Suprapubic skin (tissue), 4 donors: ENCODE measurements at regions not wholly inside any gene's neighbourhood (a gene's known extent, or its start where the extent isn't known, plus 50 kb on each side); places are given as distances from the start of the nearest gene placed in this dataset.
"Not testable (repeated sequence)": the region's sequence is repeated elsewhere in the genome, so short reads cannot be mapped to it uniquely, and the experiment has no call there.

ENCODE experiments used
- DNase-seq, 2 donors: peaks; one replicate each; pipeline ENCODE4 v3.0.0-alpha.2; 2019; ENCODE audit warnings: low spot score in 2 of 2
- H3K27ac ChIP-seq: fragments of 200-600 bp; sonication (generic); one replicate; pipeline ENCODE4 v1.5.1; 2019
- H3K27me3 ChIP-seq: fragments of 200-600 bp; sonication (generic); one replicate; pipeline ENCODE4 v1.5.1; 2019
- H3K36me3 ChIP-seq: fragments of 200-600 bp; sonication (generic); one replicate; pipeline ENCODE4 v1.5.1; 2019
- H3K4me1 ChIP-seq: fragments of 200-600 bp; sonication (generic); one replicate; pipeline ENCODE4 v1.5.1; 2019
- H3K4me3 ChIP-seq: fragments of 200-600 bp; sonication (generic); one replicate; pipeline ENCODE4 v1.5.1; 2019; ENCODE audit warnings: mild to moderate bottlenecking
- H3K9me3 ChIP-seq: fragments of 200-600 bp; sonication (generic); one replicate; pipeline ENCODE4 v1.5.1; 2019
- EP300 ChIP-seq: sonication (generic); formaldehyde crosslinking; IDR thresholded peaks from one replicate; pipeline ENCODE4 v1.6.1; 2017; ENCODE audit warnings: antibody characterized with exemption
- POLR2A ChIP-seq, 2 donors: fragments of 450-650 bp; IDR thresholded peaks; one replicate each; pipeline ENCODE4 v1.6.1; 2017; ENCODE audit warnings: antibody characterized with exemption in 2 of 2, mild to moderate bottlenecking in 2 of 2, moderate library complexity in 2 of 2
- POLR2AphosphoS5 ChIP-seq, 3 donors: sonication (generic); formaldehyde crosslinking; IDR thresholded peaks; one replicate each; pipeline ENCODE4 v1.6.1; 2017; ENCODE audit warnings: antibody characterized with exemption in 3 of 3
- WGBS: methylation state at CpG from one replicate; pipeline ENCODE4 v1.1.5; 2018; 5-methylcytosine and 5-hydroxymethylcytosine counted together
- TF ChIP-seq, protein P1 (sequence below), 2 donors: fragments of 200-600 bp in 1 of 2; fragments of 450-650 bp in 1 of 2; sonication (generic) in 1 of 2; IDR thresholded peaks; one replicate each; pipeline ENCODE4 v1.5.1; 2016 to 2019; ENCODE audit warnings: antibody characterized with exemption in 2 of 2, mild to moderate bottlenecking in 1 of 2, moderate library complexity in 1 of 2

DNA sequence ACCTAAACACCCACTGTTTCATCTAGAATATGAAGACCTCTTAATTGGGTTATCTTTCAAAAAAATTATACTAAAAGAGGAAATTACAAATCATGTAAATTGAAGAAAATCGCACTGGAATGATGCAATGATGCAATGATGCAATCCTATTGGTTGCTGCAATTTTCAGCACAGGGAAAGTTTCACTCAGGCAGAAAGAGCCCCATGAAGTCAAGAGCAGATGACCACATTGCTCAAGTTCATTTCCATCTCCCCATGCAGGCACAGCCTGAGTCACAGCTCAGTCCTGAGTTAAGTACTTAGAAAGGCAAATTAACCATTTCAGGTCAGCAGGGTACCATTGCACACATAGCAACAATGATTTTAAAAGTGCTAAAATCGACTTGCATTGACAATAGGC, 180.3 kb upstream of the MYO3A start:
- no peaks in the 10 kb centered on the region for H3K36me3 ChIP-seq
- 50% methylated on average over 2 of the region's 2 CpGs for WGBS

DNA sequence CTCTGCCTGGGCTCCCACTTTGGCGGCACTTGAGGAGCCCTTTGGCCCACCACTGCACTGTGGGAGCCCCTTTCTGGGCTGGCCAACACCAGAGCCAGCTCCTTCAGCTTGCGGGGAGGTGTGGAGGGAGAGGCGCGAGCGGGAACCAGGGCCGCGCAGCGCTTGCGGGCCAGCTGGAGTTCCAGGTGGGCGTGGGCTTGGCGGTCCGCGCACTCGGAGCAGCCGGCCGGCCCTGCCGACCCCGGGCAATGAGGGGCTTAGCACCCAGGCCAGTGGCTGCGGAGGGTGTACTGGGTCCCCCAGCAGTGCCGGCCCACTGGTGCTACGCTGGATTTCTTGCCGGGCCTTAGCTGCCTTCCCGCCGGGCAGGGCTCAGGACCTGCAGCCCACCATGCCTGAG, 178.2 kb upstream of the MYO3A start:
- DNase-seq, H3K36me3 ChIP-seq, H3K9me3 ChIP-seq, H3K27me3 ChIP-seq, H3K4me3 ChIP-seq, H3K27ac ChIP-seq, H3K4me1 ChIP-seq: not testable (repeated sequence)
- WGBS: 99% methylated on average over 8 of the region's 24 CpGs

More for the DNA sequence above, 180.3 kb upstream of the MYO3A start:
- Histone ChIP-seq H3K4me1 (no peaks in the 10 kb centered on the region), H3K4me3 (no peak overlapping the region), H3K27ac (no peak overlapping the region), H3K9me3 (no peaks in the 10 kb centered on the region), H3K27me3 (no peaks in the 10 kb centered on the region)
- DNase-seq: no peak
- no peak for TF ChIP-seq POLR2AphosphoS5 (IDR thresholded peaks at IDR 0.05)

DNA sequence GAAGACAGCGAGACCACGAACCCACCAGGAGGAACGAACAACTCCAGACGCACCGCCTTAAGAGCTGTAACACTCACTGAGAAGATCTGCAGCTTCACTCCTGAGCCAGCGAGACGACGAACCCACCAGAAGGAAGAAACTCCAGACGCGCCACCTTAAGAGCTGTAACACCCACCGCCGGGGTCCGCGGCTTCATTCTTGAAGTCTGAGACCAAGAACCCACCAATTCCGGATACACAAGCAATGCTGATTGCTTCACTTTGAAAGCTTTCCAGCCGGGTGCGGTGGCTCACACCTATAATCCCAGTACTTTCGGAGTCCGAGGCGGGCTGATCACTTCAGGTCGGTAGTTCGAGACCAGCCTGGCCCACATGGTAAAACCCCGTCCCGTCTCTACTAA, 177.2 kb upstream of the MYO3A start:
- Histone ChIP-seq H3K27me3 (no peaks in the 10 kb centered on the region), H3K9me3 (no peaks in the 10 kb centered on the region), H3K36me3 (no peaks in the 10 kb centered on the region), H3K27ac (no peak overlapping the region), H3K4me3 (no peak overlapping the region), H3K4me1 (no peaks in the 10 kb centered on the region)
- DNase-seq: no peak
- WGBS: 95% methylated on average over 23 of the region's 24 CpGs
- TF ChIP-seq POLR2A (IDR thresholded peaks at IDR 0.05): no peak
- TF ChIP-seq, protein P1, sequence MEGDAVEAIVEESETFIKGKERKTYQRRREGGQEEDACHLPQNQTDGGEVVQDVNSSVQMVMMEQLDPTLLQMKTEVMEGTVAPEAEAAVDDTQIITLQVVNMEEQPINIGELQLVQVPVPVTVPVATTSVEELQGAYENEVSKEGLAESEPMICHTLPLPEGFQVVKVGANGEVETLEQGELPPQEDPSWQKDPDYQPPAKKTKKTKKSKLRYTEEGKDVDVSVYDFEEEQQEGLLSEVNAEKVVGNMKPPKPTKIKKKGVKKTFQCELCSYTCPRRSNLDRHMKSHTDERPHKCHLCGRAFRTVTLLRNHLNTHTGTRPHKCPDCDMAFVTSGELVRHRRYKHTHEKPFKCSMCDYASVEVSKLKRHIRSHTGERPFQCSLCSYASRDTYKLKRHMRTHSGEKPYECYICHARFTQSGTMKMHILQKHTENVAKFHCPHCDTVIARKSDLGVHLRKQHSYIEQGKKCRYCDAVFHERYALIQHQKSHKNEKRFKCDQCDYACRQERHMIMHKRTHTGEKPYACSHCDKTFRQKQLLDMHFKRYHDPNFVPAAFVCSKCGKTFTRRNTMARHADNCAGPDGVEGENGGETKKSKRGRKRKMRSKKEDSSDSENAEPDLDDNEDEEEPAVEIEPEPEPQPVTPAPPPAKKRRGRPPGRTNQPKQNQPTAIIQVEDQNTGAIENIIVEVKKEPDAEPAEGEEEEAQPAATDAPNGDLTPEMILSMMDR (IDR thresholded peaks at IDR 0.05): no peak
- no peak for TF ChIP-seq POLR2AphosphoS5 (IDR thresholded peaks at IDR 0.05)
- no peak for TF ChIP-seq EP300

DNA sequence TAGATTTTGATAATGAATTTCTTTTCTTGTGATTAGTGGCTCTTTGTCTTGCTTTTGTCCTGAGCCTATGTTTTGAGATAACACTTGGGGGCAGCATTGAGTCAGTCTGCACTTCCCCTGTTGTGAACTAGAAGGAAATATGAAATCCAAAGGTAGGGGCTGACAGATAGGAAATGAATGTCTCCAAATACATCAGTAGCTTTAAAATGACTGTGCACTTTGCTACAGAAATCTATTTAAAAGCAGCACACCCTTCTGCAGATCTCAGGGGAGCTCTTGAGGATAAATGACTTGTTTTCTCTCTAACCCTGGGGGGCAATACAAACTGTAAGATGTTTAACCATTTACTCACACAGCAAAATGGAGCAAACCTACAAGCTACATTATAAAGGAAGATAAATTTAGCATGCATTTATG, 176.0 kb upstream of the MYO3A start:
- TF ChIP-seq POLR2A (IDR thresholded peaks at IDR 0.05) (no peak), POLR2AphosphoS5 (IDR thresholded peaks at IDR 0.05) (no peak), EP300 (no peak)
- TF ChIP-seq, protein P1 (IDR thresholded peaks at IDR 0.05): peak; percentile 3 to 35
- no peak overlapping the region for H3K27ac ChIP-seq
- H3K4me1 ChIP-seq: no peaks in the 10 kb centered on the region
- no peaks in the 10 kb centered on the region for H3K36me3 ChIP-seq
- no peak for DNase-seq
- H3K4me3 ChIP-seq: no peak overlapping the region
- no peaks in the 10 kb centered on the region for H3K9me3 ChIP-seq
- H3K27me3 ChIP-seq: no peaks in the 10 kb centered on the region

DNA sequence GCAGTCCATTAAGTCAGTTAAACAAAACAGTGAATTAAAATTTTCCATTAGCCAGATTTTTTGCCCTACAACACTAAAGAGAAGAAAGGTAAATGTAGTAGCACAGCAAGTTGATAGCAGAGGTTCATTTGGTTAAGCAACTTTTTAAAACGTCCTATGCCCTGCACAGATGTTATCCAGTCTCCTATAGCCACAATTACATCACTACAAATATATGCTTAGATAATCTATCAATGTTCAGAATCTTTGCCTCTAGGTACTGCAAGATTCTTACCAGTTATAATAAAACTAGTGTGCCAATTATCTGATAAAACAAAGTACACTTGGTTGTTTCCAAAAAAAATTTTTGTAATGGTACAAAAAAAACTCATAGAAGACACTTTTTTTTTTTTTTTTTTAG, 175.5 kb upstream of the MYO3A start:
- no peak overlapping the region for H3K4me3 ChIP-seq
- TF ChIP-seq EP300: no peak
- TF ChIP-seq, protein P1 (IDR thresholded peaks at IDR 0.05): no peak
- no peak for TF ChIP-seq POLR2AphosphoS5 (IDR thresholded peaks at IDR 0.05)
- no peak for TF ChIP-seq POLR2A (IDR thresholded peaks at IDR 0.05)
- no peaks in the 10 kb centered on the region for H3K27me3 ChIP-seq
- H3K36me3 ChIP-seq: no peaks in the 10 kb centered on the region
- no peak for DNase-seq
- WGBS: 8% methylated on average over 1 of the region's 1 CpG
- no peaks in the 10 kb centered on the region for H3K9me3 ChIP-seq
- no peaks in the 10 kb centered on the region for H3K4me1 ChIP-seq
- H3K27ac ChIP-seq: no peak overlapping the region

DNA sequence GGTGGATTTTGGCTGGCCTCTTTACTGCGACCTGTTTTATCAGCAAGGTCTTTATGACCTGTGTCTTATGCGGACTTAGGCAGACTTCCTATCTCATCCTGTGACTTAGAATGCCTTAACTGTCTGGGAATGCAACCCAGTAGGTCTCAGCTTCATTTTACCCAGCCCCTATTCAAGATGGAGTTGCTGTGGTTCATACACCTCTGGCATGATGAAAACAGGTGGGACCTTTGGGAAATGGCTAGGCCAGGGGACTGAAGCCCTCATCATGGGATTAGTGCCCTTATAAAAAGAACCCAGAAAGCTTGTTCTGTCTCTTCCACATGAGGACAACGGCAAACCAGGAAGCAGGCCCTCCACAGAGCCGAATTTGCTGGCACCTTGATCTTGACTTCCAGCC, 172.1 kb upstream of the MYO3A start:
- no peaks in the 10 kb centered on the region for H3K9me3 ChIP-seq
- no peak overlapping the region for H3K4me3 ChIP-seq
- no peaks in the 10 kb centered on the region for H3K4me1 ChIP-seq
- H3K27me3 ChIP-seq: peaks cover 4% of the 10 kb centered on the region
- H3K27ac ChIP-seq: no peak overlapping the region
- WGBS: 84% methylated on average over 4 of the region's 4 CpGs
- TF ChIP-seq POLR2A (IDR thresholded peaks at IDR 0.05): no peak
- TF ChIP-seq, protein P1 (IDR thresholded peaks at IDR 0.05): no peak
- no peak for TF ChIP-seq POLR2AphosphoS5 (IDR thresholded peaks at IDR 0.05)
- TF ChIP-seq EP300: no peak
- no peak for DNase-seq
- no peaks in the 10 kb centered on the region for H3K36me3 ChIP-seq
